GM18511 (cell line): ENCODE measurements at regions not wholly inside any gene's neighbourhood (a gene's known extent, or its start where the extent isn't known, plus 50 kb on each side); places are given as distances from the start of the nearest gene placed in this dataset.

Experiments
- ATAC-seq: cut with Tn5 transposase; IDR thresholded peaks from one replicate; pipeline ENCODE4 v1.9.1; 2021; ENCODE audit warnings: mild to moderate bottlenecking, moderate library complexity; ENCODE audit not compliant: unreplicated experiment

- no peak for ATAC-seq
Observed at GRCh38 chr13:34591129-34591528, 350.9 kb upstream of the NBEA start.

- no peak for ATAC-seq
Observed at GRCh38 chr13:34591900-34592529, 350.1 kb upstream of the NBEA start.

GRCh38 chr13:34593658-34594057 is 348.4 kb upstream of the NBEA start:
- ATAC-seq: no peak

- no peak for ATAC-seq
Observed at GRCh38 chr13:34594507-34594906, 347.6 kb upstream of the NBEA start.

GRCh38 chr13:34608331-34608730 is 333.7 kb upstream of the NBEA start:
- no peak for ATAC-seq

- no peak for ATAC-seq
Observed at GRCh38 chr13:34611671-34612070, 330.4 kb upstream of the NBEA start.

- ATAC-seq: no peak
Observed at GRCh38 chr13:34617473-34618083, 324.5 kb upstream of the NBEA start.

GRCh38 chr13:34618654-34619053 is 323.4 kb upstream of the NBEA start:
- no peak for ATAC-seq

GRCh38 chr13:34619326-34619725 is 322.7 kb upstream of the NBEA start:
- ATAC-seq: no peak

GRCh38 chr13:34620074-34620850 is 321.8 kb upstream of the NBEA start:
- ATAC-seq: no peak

- no peak for ATAC-seq
Observed at GRCh38 chr13:34620862-34621261, 321.2 kb upstream of the NBEA start.

- no peak for ATAC-seq
Observed at GRCh38 chr13:34623331-34623730, 318.7 kb upstream of the NBEA start.

- ATAC-seq: no peak
Observed at GRCh38 chr13:34627509-34628208, 314.4 kb upstream of the NBEA start.

GRCh38 chr13:34628209-34628682 is 313.8 kb upstream of the NBEA start:
- no peak for ATAC-seq

- ATAC-seq: no peak
Observed at GRCh38 chr13:34634448-34634847, 307.6 kb upstream of the NBEA start.

- no peak for ATAC-seq
Observed at GRCh38 chr13:34637138-34637537, 304.9 kb upstream of the NBEA start.

GRCh38 chr13:34637636-34638035 is 304.4 kb upstream of the NBEA start:
- ATAC-seq: no peak

- no peak for ATAC-seq
Observed at GRCh38 chr13:34638897-34639296, 303.2 kb upstream of the NBEA start.

GRCh38 chr13:34640179-34640992 is 301.7 kb upstream of the NBEA start:
- ATAC-seq: no peak

GRCh38 chr13:34640993-34641330 is 301.1 kb upstream of the NBEA start:
- ATAC-seq: no peak
